ENCODE measurements at regions not wholly inside any gene's neighbourhood (a gene's known extent, or its start where the extent isn't known, plus 50 kb on each side); places are given as distances from the start of the nearest gene placed in this dataset.

DNA sequence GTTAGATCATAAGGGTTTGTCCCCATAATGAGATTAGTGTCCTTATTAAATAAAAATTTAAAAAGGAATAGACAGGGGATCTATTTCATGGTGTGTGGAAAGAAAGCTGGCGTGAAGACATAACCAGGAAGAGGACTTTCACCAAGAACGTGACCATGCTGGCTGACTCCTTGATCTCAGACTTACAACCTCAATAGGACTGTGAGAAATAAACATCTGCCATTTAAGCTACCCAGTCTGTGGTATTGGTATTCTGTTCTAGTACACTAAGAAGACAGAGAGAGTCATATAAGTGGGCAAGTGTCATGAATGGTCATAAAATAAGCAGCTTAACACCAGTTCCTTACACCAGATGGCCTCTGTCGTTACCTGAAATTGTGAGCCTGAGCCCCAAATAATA lies 259.4 kb upstream of the CCNG1 start:
- TF ChIP-seq, protein P1, sequence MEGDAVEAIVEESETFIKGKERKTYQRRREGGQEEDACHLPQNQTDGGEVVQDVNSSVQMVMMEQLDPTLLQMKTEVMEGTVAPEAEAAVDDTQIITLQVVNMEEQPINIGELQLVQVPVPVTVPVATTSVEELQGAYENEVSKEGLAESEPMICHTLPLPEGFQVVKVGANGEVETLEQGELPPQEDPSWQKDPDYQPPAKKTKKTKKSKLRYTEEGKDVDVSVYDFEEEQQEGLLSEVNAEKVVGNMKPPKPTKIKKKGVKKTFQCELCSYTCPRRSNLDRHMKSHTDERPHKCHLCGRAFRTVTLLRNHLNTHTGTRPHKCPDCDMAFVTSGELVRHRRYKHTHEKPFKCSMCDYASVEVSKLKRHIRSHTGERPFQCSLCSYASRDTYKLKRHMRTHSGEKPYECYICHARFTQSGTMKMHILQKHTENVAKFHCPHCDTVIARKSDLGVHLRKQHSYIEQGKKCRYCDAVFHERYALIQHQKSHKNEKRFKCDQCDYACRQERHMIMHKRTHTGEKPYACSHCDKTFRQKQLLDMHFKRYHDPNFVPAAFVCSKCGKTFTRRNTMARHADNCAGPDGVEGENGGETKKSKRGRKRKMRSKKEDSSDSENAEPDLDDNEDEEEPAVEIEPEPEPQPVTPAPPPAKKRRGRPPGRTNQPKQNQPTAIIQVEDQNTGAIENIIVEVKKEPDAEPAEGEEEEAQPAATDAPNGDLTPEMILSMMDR (IDR thresholded peaks at IDR 0.05) = no peak
- TF ChIP-seq POLR2AphosphoS5 (IDR thresholded peaks at IDR 0.05; ENCODE audit: low read depth, low read length) (no peak), TCF7L2 (IDR thresholded peaks at IDR 0.05; ENCODE audit: low read depth, low read length) (no peak)

Data from Panc1 (cell line).